ENCODE measurements at regions not wholly inside any gene's neighbourhood (a gene's known extent, or its start where the extent isn't known, plus 50 kb on each side); places are given as distances from the start of the nearest gene placed in this dataset.
A peak's percentile ranks its signal among the peaks of the same experiment; 100 is the strongest.
"Not testable (repeated sequence)": the region's sequence is repeated elsewhere in the genome, so short reads cannot be mapped to it uniquely, and the experiment has no call there.

DNA sequence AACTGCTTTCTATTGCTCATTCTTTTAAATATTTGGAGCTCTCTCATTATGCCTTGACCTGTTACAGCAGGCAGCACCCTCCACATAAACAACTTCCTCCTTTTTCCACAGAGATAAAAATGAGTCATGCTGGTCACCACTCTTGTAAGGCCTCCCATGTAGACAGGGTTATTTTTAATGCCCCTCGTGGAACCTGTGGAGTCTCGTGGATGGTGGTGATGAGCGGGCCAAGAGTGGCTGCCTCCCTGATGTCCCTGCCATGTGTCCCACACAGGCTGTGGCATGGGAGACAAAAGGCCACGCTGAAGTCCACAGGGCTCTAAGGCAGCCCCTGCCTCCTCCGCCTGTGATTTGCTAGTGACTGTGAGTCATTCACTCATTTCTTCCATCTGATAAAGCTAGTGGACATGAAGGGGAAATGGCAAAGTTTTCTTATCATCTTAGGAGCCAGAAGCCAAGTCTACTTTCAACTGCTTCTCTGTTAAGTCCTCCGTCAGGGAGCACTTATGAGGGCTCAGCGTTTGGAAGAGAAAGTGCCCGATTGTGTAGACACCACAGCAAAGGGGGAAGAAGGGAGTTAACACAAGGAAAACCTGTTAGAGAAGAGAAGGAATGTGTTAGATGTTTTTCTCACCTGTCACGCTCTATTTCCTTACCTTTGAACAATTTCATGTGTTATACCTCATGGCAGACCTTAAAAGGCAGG is 121.6 kb upstream of the FAT1 start:
- peak; percentile 94 for ATAC-seq (ENCODE audit: low read depth)
- peaks cover 2% of the 10 kb centered on the region for H3K9me3 ChIP-seq (ENCODE audit: severe bottlenecking)
- peaks cover 19% of the 10 kb centered on the region for H3K4me1 ChIP-seq (ENCODE audit: insufficient read depth, poor library complexity, severe bottlenecking)

DNA sequence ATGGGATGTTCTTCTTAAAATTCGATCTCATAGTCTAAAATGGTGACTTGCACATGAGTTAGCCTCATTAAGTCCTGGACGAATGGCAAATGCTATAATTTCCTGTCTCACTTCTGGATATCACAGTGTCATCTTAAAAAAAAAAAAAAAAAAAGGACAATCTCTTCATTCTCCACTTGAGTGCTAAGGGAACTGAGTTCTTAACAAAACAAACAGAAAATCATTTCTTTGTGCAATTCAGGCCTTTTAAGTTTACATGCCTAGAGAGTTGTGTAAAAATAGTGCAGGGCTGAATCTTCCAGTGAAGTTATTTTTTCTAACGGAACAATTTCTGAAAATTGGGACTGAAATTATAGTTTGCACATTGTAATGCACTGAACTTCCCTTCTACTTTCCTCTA is 122.8 kb upstream of the FAT1 start:
- ATAC-seq (ENCODE audit: low read depth) (no peak), DNase-seq (ENCODE audit: low spot score) (no peak)
- Histone ChIP-seq H3K27me3 (ENCODE audit: insufficient read depth, poor library complexity, severe bottlenecking) (no peaks in the 10 kb centered on the region), H3K27ac (ENCODE audit: poor library complexity, severe bottlenecking) (no peak overlapping the region), H3K36me3 (ENCODE audit: low read depth) (no peaks in the 10 kb centered on the region), H3K4me3 (ENCODE audit: severe bottlenecking) (no peak overlapping the region), H3K4me1 (ENCODE audit: insufficient read depth, poor library complexity, severe bottlenecking) (peaks cover 19% of the 10 kb centered on the region), H3K9me3 (ENCODE audit: severe bottlenecking) (peaks cover 5% of the 10 kb centered on the region)
- TF ChIP-seq, protein P1, sequence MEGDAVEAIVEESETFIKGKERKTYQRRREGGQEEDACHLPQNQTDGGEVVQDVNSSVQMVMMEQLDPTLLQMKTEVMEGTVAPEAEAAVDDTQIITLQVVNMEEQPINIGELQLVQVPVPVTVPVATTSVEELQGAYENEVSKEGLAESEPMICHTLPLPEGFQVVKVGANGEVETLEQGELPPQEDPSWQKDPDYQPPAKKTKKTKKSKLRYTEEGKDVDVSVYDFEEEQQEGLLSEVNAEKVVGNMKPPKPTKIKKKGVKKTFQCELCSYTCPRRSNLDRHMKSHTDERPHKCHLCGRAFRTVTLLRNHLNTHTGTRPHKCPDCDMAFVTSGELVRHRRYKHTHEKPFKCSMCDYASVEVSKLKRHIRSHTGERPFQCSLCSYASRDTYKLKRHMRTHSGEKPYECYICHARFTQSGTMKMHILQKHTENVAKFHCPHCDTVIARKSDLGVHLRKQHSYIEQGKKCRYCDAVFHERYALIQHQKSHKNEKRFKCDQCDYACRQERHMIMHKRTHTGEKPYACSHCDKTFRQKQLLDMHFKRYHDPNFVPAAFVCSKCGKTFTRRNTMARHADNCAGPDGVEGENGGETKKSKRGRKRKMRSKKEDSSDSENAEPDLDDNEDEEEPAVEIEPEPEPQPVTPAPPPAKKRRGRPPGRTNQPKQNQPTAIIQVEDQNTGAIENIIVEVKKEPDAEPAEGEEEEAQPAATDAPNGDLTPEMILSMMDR (IDR thresholded peaks at IDR 0.05; ENCODE audit: poor library complexity, severe bottlenecking), result no peak

More for the DNA sequence above, 121.6 kb upstream of the FAT1 start:
- peak overlapping the region; percentile 85 for H3K27ac ChIP-seq (ENCODE audit: poor library complexity, severe bottlenecking)
- no peak overlapping the region for H3K4me3 ChIP-seq (ENCODE audit: severe bottlenecking)
- no peaks in the 10 kb centered on the region for H3K27me3 ChIP-seq (ENCODE audit: insufficient read depth, poor library complexity, severe bottlenecking)
- no peaks in the 10 kb centered on the region for H3K36me3 ChIP-seq (ENCODE audit: low read depth)
- TF ChIP-seq, protein P1 (IDR thresholded peaks at IDR 0.05; ENCODE audit: poor library complexity, severe bottlenecking), result no peak
- no peak for DNase-seq (ENCODE audit: low spot score)

DNA sequence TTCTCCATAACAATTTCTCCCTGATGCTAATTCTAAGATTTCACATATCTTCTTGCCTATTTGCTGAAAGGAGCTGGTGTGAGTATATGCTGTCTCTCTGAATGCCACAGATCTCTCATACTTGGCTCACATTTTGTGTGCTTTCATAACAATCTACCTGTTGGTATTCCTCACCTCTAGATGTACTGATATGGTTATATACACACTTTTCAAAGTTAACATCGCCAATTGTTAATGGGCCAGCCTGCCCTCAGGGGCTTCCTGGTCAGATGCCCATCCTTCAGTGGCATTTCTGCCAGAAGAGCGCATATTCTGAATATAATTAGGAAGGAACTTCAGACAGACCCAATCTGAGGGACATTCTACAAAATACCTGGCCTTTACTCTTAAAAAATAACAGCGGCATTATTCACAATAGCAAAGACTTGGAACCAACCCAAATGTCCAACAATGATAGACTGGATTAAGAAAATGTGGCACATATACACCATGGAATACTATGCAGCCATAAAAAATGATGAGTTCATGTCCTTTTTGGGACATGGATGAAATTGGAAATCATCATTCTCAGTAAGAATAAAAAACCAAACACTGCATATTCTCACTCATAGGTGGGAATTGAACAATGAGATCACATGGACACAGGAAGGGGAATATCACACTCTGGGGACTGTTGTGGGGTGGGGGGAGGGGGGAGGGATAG is 123.9 kb upstream of the FAT1 start:
- not testable (repeated sequence) for ATAC-seq (ENCODE audit: low read depth); H3K27ac ChIP-seq (ENCODE audit: poor library complexity, severe bottlenecking); H3K27me3 ChIP-seq (ENCODE audit: insufficient read depth, poor library complexity, severe bottlenecking); H3K9me3 ChIP-seq (ENCODE audit: severe bottlenecking); H3K36me3 ChIP-seq (ENCODE audit: low read depth); DNase-seq (ENCODE audit: low spot score); H3K4me3 ChIP-seq (ENCODE audit: severe bottlenecking)
- H3K4me1 ChIP-seq (ENCODE audit: insufficient read depth, poor library complexity, severe bottlenecking), result peaks cover 25% of the 10 kb centered on the region

DNA sequence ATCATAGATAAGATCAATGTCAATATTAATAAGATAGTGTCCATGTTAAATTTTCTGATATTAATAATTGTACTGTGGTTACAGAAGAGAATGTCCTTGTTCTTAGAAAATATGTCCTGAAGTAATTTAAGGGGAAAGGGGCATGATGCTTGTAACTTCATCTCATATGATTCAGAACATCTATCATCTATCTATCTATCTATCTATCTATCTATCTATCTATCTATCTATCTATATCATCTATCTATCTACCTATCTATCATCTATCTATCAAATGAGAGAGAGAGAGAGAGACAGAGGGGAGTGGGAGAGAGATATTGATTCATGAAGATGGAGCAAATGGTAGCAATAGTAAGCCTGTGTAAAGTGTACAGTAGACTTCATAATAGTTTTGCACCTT is 124.8 kb upstream of the FAT1 start:
- Histone ChIP-seq H3K4me1 (ENCODE audit: insufficient read depth, poor library complexity, severe bottlenecking) (peaks cover 25% of the 10 kb centered on the region), H3K9me3 (ENCODE audit: severe bottlenecking) (peaks cover 2% of the 10 kb centered on the region), H3K4me3 (ENCODE audit: severe bottlenecking) (no peak overlapping the region), H3K27ac (ENCODE audit: poor library complexity, severe bottlenecking) (no peak overlapping the region), H3K27me3 (ENCODE audit: insufficient read depth, poor library complexity, severe bottlenecking) (no peaks in the 10 kb centered on the region), H3K36me3 (ENCODE audit: low read depth) (no peaks in the 10 kb centered on the region)
- ATAC-seq (ENCODE audit: low read depth) (no peak), DNase-seq (ENCODE audit: low spot score) (no peak)
- TF ChIP-seq, protein P1 (IDR thresholded peaks at IDR 0.05; ENCODE audit: poor library complexity, severe bottlenecking), result no peak

DNA sequence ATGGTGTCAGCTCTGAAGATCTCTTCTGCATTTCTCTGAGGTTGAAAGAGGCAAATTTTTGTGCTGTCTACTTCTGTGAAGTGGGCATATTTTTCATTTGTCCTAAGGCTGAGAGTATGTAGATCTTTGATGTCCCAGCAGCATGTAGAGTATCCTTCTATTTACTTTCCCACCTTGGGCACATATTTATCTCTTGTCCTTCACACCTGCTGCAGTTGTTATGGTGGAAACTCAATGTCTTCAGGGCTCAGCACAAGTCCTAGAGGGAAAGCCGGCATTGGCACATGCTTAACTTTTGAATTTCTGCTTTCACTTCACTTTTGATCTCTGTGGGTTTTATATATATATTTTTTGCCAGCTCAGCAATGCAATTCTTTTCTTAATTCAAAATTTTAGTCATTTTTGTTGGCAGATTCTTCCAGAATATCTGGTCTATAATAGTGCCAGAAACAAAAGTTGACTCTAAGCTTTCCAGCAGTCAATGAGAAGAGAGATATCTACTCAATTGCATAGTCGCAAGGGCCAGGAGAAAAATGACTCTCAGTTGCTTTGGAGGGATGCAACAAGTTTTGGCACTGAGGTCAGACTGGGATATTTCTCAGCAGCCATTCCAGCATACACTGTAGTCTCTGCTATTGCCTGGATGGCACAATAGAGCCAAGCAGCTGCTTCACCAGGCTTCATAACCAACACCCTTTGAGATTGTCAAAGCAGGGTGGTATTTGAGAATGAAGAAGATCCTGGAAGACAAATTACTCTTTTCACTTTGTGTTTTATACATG is 127.8 kb upstream of the FAT1 start:
- DNase-seq (ENCODE audit: low spot score) (no peak), ATAC-seq (ENCODE audit: low read depth) (no peak)
- Histone ChIP-seq H3K27me3 (ENCODE audit: insufficient read depth, poor library complexity, severe bottlenecking) (no peaks in the 10 kb centered on the region), H3K27ac (ENCODE audit: poor library complexity, severe bottlenecking) (no peak overlapping the region), H3K4me3 (ENCODE audit: severe bottlenecking) (no peak overlapping the region), H3K36me3 (ENCODE audit: low read depth) (no peaks in the 10 kb centered on the region), H3K9me3 (ENCODE audit: severe bottlenecking) (peaks cover 2% of the 10 kb centered on the region), H3K4me1 (ENCODE audit: insufficient read depth, poor library complexity, severe bottlenecking) (peaks cover 5% of the 10 kb centered on the region)
- TF ChIP-seq, protein P1 (IDR thresholded peaks at IDR 0.05; ENCODE audit: poor library complexity, severe bottlenecking), result no peak

All from RWPE2 (cell line).